ENCODE measurements at regions not wholly inside any gene's neighbourhood (a gene's known extent, or its start where the extent isn't known, plus 50 kb on each side); places are given as distances from the start of the nearest gene placed in this dataset.

- Histone ChIP-seq H3K27ac (ENCODE audit: extremely low read depth, low read depth, low read length) (no peak overlapping the region), H3K4me3 (no peak overlapping the region), H2AFZ (ENCODE audit: low read depth, low read length) (no peak overlapping the region), H3K9me3 (replicated peaks; ENCODE audit: control insufficient read depth, insufficient read depth, low read depth, low read length) (0 out of 2 replicates have a peak, but pooled peaks cover 2% of the 10 kb centered on the region), H3K79me2 (ENCODE audit: control insufficient read depth, insufficient read depth, low read length) (no peaks in the 10 kb centered on the region), H3K27me3 (ENCODE audit: control insufficient read depth in 2 of 2, insufficient read depth in 2 of 2, low read length in 2 of 2) (no peaks in the 10 kb centered on the region), H3K4me2 (ENCODE audit: insufficient read depth, low read length) (no peak overlapping the region), H4K20me1 (replicated peaks; ENCODE audit: control insufficient read depth, insufficient read depth, low read length) (no peaks in the 10 kb centered on the region), H3K36me3 (ENCODE audit: control insufficient read depth, insufficient read depth, low read length) (no peaks in the 10 kb centered on the region), H3K4me1 (replicated peaks in 1 of 2; ENCODE audit: control insufficient read depth in 2 of 2, insufficient read depth in 2 of 2, low read length in 2 of 2) (no peaks in the 10 kb centered on the region), H3K9ac (ENCODE audit: insufficient read depth in 1 of 2, low read depth in 2 of 2, low read length in 2 of 2) (no peak overlapping the region), H3K9me1 (ENCODE audit: control insufficient read depth, insufficient read depth, low read length) (no peaks in the 10 kb centered on the region)
- no TSS peak for BruUV-seq (replicated peaks)
- in situ Hi-C loops (cut with MboI), result no loop called here
- ChIA-PET CTCF (ENCODE audit: low intra/inter-chr PET ratio) (no interaction called here), POLR2A (no interaction called here)
- ATAC-seq (no peak), DNase-seq (ENCODE audit: extremely low read depth in 1 of 4, low spot score in 3 of 4) (no peak), FAIRE-seq (no peak)
- WGBS (ENCODE audit: insufficient coverage, low coverage, missing lambda C conversion rate), result 0% methylated on average over 4 of the region's 4 CpGs
- intact Hi-C loops (cut with micrococcal nuclease), result no loop called here
- no peak for TF ChIP-seq E2F5 (CRISPR knock-in tag; IDR thresholded peaks at IDR 0.05)
- no peak for TF ChIP-seq CHAMP1 (IDR thresholded peaks at IDR 0.05)
- TF ChIP-seq FOXP4 (CRISPR knock-in tag; IDR thresholded peaks at IDR 0.05; ENCODE audit: borderline replicate concordance), result no peak
- no peak for TF ChIP-seq ZNF253 (CRISPR knock-in tag; conservative IDR thresholded peaks at IDR 0.05)
- TF ChIP-seq ZNF584 (CRISPR knock-in tag; IDR thresholded peaks at IDR 0.05; ENCODE audit: low read depth), result no peak
- no peak for TF ChIP-seq FOXJ3 (CRISPR knock-in tag; IDR thresholded peaks at IDR 0.05)
- no peak for TF ChIP-seq POU5F1 (IDR thresholded peaks at IDR 0.05; ENCODE audit: borderline replicate concordance, low read depth, low read length, partially characterized antibody)
- TF ChIP-seq ZBTB33 (CRISPR knock-in tag; IDR thresholded peaks at IDR 0.05), result no peak
- TF ChIP-seq RAD51 (IDR thresholded peaks at IDR 0.05; ENCODE audit: borderline replicate concordance, low read depth), result no peak
- TF ChIP-seq PKNOX1 (IDR thresholded peaks at IDR 0.05), result no peak
- TF ChIP-seq CBX1 (IDR thresholded peaks at IDR 0.05; ENCODE audit: low read depth), result no peak
- TF ChIP-seq THAP12 (CRISPR knock-in tag; IDR thresholded peaks at IDR 0.05), result no peak
These were observed 127.9 kb upstream of the MROH9 start for GRCh38 chr1:170807432-170807831.
